HL-60 (cell line): ENCODE measurements at regions not wholly inside any gene's neighbourhood (a gene's known extent, or its start where the extent isn't known, plus 50 kb on each side); places are given as distances from the start of the nearest gene placed in this dataset.

Experiments used
- DNase-seq, 2 experiments: peaks; one replicate each; pipeline ENCODE4 v3.0.0-alpha.2; 2010 to 2020; ENCODE audit warnings: low read depth in 1 of 2, low spot score in 1 of 2
- H3K27ac ChIP-seq: fragments of 250-450 bp; sonication (Bioruptor Pico); replicated peaks from 2 replicates; pipeline ENCODE4 v1.5.1; 2020; ENCODE audit warnings: mild to moderate bottlenecking, moderate library complexity
- H3K27me3 ChIP-seq: fragments of 250-450 bp; sonication (Bioruptor Pico); 2 replicates; pipeline ENCODE4 v1.5.1; 2021; ENCODE audit warnings: mild to moderate bottlenecking, moderate library complexity; ENCODE audit not compliant: insufficient read depth, poor library complexity, severe bottlenecking
- H3K4me3 ChIP-seq: replicated peaks from 2 replicates; pipeline ENCODE4 v1.5.1; 2011; ENCODE audit warnings: mild to moderate bottlenecking, control low read depth, low read length; ENCODE audit not compliant: insufficient read depth
- GABPA ChIP-seq: IDR thresholded peaks from 2 replicates; pipeline ENCODE4 v1.6.1; 2012; ENCODE audit warnings: low read depth
- POLR2AphosphoS5 ChIP-seq: IDR thresholded peaks from 2 replicates; pipeline ENCODE4 v1.6.1; 2012; ENCODE audit warnings: low read depth
- SPI1 ChIP-seq: IDR thresholded peaks from 2 replicates; pipeline ENCODE4 v1.6.1; 2012; ENCODE audit warnings: low read depth, mild to moderate bottlenecking, borderline replicate concordance
- TF ChIP-seq, protein P1 (sequence below): IDR thresholded peaks from 2 replicates; pipeline ENCODE4 v1.6.1; 2012; ENCODE audit warnings: low read depth; ENCODE audit not compliant: insufficient replicate concordance
- TF ChIP-seq, protein P2 (sequence below): IDR thresholded peaks from one replicate; pipeline ENCODE4 v1.5.1; 2011; ENCODE audit warnings: low read length, control low read depth, inconsistent platforms; ENCODE audit not compliant: insufficient read depth

GRCh38 chr7:138289082-138289481, 171.0 kb upstream of the TRIM24 start:
- DNase-seq = no peak
- no peaks in the 10 kb centered on the region for H3K27me3 ChIP-seq
- TF ChIP-seq GABPA (no peak), POLR2AphosphoS5 (no peak), SPI1 (no peak)
- TF ChIP-seq, protein P1, sequence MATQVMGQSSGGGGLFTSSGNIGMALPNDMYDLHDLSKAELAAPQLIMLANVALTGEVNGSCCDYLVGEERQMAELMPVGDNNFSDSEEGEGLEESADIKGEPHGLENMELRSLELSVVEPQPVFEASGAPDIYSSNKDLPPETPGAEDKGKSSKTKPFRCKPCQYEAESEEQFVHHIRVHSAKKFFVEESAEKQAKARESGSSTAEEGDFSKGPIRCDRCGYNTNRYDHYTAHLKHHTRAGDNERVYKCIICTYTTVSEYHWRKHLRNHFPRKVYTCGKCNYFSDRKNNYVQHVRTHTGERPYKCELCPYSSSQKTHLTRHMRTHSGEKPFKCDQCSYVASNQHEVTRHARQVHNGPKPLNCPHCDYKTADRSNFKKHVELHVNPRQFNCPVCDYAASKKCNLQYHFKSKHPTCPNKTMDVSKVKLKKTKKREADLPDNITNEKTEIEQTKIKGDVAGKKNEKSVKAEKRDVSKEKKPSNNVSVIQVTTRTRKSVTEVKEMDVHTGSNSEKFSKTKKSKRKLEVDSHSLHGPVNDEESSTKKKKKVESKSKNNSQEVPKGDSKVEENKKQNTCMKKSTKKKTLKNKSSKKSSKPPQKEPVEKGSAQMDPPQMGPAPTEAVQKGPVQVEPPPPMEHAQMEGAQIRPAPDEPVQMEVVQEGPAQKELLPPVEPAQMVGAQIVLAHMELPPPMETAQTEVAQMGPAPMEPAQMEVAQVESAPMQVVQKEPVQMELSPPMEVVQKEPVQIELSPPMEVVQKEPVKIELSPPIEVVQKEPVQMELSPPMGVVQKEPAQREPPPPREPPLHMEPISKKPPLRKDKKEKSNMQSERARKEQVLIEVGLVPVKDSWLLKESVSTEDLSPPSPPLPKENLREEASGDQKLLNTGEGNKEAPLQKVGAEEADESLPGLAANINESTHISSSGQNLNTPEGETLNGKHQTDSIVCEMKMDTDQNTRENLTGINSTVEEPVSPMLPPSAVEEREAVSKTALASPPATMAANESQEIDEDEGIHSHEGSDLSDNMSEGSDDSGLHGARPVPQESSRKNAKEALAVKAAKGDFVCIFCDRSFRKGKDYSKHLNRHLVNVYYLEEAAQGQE = no peak
- TF ChIP-seq, protein P2, sequence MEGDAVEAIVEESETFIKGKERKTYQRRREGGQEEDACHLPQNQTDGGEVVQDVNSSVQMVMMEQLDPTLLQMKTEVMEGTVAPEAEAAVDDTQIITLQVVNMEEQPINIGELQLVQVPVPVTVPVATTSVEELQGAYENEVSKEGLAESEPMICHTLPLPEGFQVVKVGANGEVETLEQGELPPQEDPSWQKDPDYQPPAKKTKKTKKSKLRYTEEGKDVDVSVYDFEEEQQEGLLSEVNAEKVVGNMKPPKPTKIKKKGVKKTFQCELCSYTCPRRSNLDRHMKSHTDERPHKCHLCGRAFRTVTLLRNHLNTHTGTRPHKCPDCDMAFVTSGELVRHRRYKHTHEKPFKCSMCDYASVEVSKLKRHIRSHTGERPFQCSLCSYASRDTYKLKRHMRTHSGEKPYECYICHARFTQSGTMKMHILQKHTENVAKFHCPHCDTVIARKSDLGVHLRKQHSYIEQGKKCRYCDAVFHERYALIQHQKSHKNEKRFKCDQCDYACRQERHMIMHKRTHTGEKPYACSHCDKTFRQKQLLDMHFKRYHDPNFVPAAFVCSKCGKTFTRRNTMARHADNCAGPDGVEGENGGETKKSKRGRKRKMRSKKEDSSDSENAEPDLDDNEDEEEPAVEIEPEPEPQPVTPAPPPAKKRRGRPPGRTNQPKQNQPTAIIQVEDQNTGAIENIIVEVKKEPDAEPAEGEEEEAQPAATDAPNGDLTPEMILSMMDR = no peak
- H3K27ac ChIP-seq = no peak overlapping the region
- no peak overlapping the region for H3K4me3 ChIP-seq

DNA sequence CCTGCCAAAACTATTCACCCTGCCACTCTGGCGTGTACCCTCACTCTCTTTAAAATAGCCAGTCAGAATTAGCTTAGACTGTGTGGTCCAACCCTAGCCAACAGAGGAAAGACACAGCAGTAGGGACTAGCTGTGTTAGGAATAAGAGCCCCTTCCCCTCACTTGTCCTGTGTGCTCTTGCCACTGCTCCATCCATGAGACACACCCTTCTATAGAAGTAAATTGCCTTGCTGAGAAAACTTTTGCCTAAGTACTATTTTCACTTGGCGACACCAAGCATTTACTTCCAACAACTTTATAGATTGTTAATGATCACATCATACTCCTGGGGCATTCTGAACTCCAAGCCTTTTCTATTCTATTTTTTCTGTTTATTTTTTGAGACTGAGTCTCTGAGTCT, 170.2 kb upstream of the TRIM24 start:
- TF ChIP-seq SPI1 (no peak), POLR2AphosphoS5 (no peak), GABPA (no peak)
- TF ChIP-seq, protein P1 = no peak
- TF ChIP-seq, protein P2 = no peak
- no peak for DNase-seq
- no peaks in the 10 kb centered on the region for H3K27me3 ChIP-seq
- H3K4me3 ChIP-seq = no peak overlapping the region
- no peak overlapping the region for H3K27ac ChIP-seq

GRCh38 chr7:138292951-138293350, 167.1 kb upstream of the TRIM24 start:
- no peak overlapping the region for H3K4me3 ChIP-seq
- no peaks in the 10 kb centered on the region for H3K27me3 ChIP-seq
- H3K27ac ChIP-seq = no peak overlapping the region
- no peak for TF ChIP-seq POLR2AphosphoS5
- TF ChIP-seq, protein P1 = no peak
- TF ChIP-seq SPI1 = no peak
- TF ChIP-seq GABPA = no peak
- TF ChIP-seq, protein P2 = no peak
- DNase-seq = no peak
